ENCODE measurements at regions not wholly inside any gene's neighbourhood (a gene's known extent, or its start where the extent isn't known, plus 50 kb on each side); places are given as distances from the start of the nearest gene placed in this dataset.

GRCh38 chr5:25863811-25864210 lies 1174.6 kb downstream of the CDH9 start:
- TF ChIP-seq, protein P1, sequence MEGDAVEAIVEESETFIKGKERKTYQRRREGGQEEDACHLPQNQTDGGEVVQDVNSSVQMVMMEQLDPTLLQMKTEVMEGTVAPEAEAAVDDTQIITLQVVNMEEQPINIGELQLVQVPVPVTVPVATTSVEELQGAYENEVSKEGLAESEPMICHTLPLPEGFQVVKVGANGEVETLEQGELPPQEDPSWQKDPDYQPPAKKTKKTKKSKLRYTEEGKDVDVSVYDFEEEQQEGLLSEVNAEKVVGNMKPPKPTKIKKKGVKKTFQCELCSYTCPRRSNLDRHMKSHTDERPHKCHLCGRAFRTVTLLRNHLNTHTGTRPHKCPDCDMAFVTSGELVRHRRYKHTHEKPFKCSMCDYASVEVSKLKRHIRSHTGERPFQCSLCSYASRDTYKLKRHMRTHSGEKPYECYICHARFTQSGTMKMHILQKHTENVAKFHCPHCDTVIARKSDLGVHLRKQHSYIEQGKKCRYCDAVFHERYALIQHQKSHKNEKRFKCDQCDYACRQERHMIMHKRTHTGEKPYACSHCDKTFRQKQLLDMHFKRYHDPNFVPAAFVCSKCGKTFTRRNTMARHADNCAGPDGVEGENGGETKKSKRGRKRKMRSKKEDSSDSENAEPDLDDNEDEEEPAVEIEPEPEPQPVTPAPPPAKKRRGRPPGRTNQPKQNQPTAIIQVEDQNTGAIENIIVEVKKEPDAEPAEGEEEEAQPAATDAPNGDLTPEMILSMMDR (IDR thresholded peaks at IDR 0.05), result no peak
- no peak for TF ChIP-seq POLR2A (IDR thresholded peaks at IDR 0.05)

Data from prostate gland (tissue), 2 donors.